GM12891 (cell line): ENCODE measurements at regions not wholly inside any gene's neighbourhood (a gene's known extent, or its start where the extent isn't known, plus 50 kb on each side); places are given as distances from the start of the nearest gene placed in this dataset.

Experiments
- POLR2A ChIP-seq: IDR thresholded peaks from 2 replicates; pipeline ENCODE4 v1.6.1; 2011; ENCODE audit warnings: low read depth, low read length, control low read depth
- POLR2AphosphoS5 ChIP-seq: IDR thresholded peaks from 2 replicates; pipeline ENCODE4 v1.6.1; 2011; ENCODE audit warnings: low read depth, low read length, control low read depth
- SPI1 ChIP-seq: IDR thresholded peaks from 2 replicates; pipeline ENCODE4 v1.6.1; 2011; ENCODE audit warnings: low read depth, low read length, control low read depth
- TAF1 ChIP-seq: IDR thresholded peaks from 2 replicates; pipeline ENCODE4 v1.6.1; 2011; ENCODE audit warnings: low read depth, low read length, control low read depth

DNA sequence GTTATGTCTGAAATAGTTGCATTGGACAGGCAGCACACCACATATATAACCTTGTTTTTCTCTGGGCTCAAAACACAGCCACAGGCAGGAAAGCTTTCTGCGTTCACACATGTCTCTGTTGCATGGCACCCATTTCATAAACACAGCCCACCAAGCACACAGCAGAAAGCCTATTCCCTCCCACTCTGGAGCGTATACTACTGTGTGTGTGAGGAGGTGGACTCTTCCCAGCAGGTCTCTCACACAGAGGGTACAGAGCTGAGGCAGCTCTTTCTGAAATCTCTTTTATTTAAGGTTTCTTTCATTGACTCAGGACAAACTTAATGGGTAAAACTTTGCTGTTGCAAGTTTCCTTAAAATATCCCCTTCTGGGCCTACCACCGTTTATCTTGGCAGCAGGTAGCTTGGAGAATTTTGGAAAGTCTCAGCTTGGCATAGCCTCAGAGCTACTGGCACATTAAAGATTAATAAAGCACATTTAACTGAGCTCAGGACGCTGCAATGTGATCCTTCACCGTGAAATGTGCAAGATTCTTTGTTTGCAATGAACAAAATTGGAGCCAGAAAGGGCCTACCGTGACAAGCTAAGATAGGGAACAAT lies 105.1 kb upstream of the NCKAP5 start:
- TF ChIP-seq POLR2A (no peak), POLR2AphosphoS5 (no peak), SPI1 (no peak), TAF1 (no peak)
